ENCODE measurements at regions not wholly inside any gene's neighbourhood (a gene's known extent, or its start where the extent isn't known, plus 50 kb on each side); places are given as distances from the start of the nearest gene placed in this dataset.

DNA sequence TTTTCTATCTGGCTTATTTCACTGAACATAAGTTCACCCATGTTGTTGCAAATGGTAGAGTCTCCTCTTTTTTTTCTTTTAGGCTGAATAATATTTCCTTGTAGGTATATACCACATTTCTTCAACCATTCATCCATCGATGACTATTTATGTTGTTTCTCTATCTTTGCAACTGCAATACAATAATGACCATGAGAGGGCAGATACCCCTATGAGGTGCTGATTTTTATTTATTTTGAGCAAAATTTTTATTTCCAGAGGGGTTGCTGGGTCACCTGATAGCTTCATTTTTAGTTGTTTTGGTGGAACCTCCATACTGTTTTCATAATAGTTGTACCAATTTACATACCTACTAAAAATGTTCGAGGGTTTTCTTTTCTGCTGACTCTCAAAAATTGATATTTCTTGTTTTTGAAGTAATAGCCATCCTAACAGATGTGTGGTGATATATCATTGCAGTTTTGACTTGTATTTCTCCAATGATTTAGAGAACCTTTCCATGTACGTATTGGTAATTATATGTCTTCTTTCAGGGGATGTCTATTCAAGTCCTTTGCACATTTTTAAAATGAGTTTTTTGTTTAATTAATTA, 1697.0 kb downstream of the PCDH7 start:
- no peak for TF ChIP-seq POLR2AphosphoS5 (IDR thresholded peaks at IDR 0.05)
- TF ChIP-seq, protein P1, sequence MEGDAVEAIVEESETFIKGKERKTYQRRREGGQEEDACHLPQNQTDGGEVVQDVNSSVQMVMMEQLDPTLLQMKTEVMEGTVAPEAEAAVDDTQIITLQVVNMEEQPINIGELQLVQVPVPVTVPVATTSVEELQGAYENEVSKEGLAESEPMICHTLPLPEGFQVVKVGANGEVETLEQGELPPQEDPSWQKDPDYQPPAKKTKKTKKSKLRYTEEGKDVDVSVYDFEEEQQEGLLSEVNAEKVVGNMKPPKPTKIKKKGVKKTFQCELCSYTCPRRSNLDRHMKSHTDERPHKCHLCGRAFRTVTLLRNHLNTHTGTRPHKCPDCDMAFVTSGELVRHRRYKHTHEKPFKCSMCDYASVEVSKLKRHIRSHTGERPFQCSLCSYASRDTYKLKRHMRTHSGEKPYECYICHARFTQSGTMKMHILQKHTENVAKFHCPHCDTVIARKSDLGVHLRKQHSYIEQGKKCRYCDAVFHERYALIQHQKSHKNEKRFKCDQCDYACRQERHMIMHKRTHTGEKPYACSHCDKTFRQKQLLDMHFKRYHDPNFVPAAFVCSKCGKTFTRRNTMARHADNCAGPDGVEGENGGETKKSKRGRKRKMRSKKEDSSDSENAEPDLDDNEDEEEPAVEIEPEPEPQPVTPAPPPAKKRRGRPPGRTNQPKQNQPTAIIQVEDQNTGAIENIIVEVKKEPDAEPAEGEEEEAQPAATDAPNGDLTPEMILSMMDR (IDR thresholded peaks at IDR 0.05), result no peak
- no peak for TF ChIP-seq POLR2A (IDR thresholded peaks at IDR 0.05; ENCODE audit: low read depth)
